ENCODE measurements at regions not wholly inside any gene's neighbourhood (a gene's known extent, or its start where the extent isn't known, plus 50 kb on each side); places are given as distances from the start of the nearest gene placed in this dataset.

DNA sequence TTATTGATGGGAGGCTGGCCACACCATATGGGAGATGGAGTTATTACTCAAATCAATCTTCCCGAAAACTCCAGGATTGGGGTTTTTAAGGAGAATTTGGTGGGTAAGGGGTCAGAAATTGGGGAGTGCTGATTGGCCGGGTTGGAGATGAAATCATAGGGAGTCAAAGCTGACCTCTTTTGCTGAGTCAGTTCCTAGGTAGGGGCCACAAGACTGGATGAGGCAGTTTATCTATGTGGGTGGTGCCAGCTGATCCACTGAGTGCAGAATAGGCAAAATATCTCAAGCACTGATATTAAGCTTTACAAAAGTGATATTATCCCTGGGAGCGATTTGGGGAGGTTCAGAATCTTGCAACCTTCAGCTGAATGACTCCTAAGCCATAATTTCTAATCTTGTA lies 75.7 kb upstream of the CLINT1 start:
- DNase-seq (ENCODE audit: insufficient read length, low spot score): no peak
- FAIRE-seq: no peak
- TF ChIP-seq, protein P1, sequence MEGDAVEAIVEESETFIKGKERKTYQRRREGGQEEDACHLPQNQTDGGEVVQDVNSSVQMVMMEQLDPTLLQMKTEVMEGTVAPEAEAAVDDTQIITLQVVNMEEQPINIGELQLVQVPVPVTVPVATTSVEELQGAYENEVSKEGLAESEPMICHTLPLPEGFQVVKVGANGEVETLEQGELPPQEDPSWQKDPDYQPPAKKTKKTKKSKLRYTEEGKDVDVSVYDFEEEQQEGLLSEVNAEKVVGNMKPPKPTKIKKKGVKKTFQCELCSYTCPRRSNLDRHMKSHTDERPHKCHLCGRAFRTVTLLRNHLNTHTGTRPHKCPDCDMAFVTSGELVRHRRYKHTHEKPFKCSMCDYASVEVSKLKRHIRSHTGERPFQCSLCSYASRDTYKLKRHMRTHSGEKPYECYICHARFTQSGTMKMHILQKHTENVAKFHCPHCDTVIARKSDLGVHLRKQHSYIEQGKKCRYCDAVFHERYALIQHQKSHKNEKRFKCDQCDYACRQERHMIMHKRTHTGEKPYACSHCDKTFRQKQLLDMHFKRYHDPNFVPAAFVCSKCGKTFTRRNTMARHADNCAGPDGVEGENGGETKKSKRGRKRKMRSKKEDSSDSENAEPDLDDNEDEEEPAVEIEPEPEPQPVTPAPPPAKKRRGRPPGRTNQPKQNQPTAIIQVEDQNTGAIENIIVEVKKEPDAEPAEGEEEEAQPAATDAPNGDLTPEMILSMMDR (IDR thresholded peaks at IDR 0.05; ENCODE audit: insufficient read depth, missing control alignments): no peak

- DNase-seq (ENCODE audit: insufficient read length, low spot score) (no peak), FAIRE-seq (no peak)
- TF ChIP-seq, protein P1 (IDR thresholded peaks at IDR 0.05; ENCODE audit: insufficient read depth, missing control alignments): no peak
These were observed 74.1 kb upstream of the CLINT1 start for GRCh38 chr5:157933005-157933404.

- TF ChIP-seq, protein P1 (IDR thresholded peaks at IDR 0.05; ENCODE audit: insufficient read depth, missing control alignments): no peak
- FAIRE-seq (no peak), DNase-seq (ENCODE audit: insufficient read length, low spot score) (no peak)
These were observed 71.8 kb upstream of the CLINT1 start for GRCh38 chr5:157930710-157931109.

GRCh38 chr5:157926977-157927376 lies 68.0 kb upstream of the CLINT1 start:
- DNase-seq (ENCODE audit: insufficient read length, low spot score): no peak
- TF ChIP-seq, protein P1 (IDR thresholded peaks at IDR 0.05; ENCODE audit: insufficient read depth, missing control alignments): no peak
- no peak for FAIRE-seq

- FAIRE-seq (no peak), DNase-seq (ENCODE audit: insufficient read length, low spot score) (no peak)
- TF ChIP-seq, protein P1 (IDR thresholded peaks at IDR 0.05; ENCODE audit: insufficient read depth, missing control alignments): no peak
These were observed 67.1 kb upstream of the CLINT1 start for GRCh38 chr5:157925786-157926671.

DNA sequence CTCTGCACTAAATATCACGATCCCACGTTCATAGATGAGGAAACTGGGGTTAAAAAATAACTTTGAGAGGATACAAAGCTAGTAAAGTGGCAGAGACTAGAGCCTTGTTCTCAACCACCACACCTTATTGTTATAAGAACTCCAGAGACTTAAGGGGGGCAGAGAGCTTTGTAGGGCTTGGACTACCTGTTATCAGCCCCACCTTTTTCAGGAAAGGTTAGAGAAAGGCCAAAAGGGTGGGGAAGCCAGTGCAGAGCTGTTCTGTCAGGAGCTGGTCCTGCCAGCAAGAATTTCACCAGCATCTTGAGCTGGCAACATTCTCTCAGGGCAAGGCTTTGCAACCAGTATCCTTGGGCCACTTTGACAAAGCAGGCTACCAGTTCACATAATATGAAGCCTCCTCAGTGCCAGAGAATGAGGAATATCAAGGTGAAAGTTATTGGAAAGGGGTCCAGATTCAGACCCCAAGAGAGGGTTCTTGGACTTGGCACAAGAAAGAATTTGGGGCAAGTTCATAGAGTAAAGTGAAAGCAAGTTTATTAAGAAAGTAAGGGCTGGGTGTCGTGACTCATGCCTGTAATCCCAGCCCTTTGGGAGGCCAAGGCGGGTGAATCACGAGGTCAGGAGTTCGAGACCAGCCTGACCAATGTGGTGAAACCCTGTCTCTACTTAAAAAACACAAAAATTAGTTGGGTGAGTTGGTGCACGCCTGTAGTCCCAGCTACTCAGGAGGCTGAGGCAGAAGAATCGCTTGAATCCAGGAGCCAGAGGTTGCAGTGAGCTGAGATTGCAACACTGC lies 66.2 kb upstream of the CLINT1 start:
- DNase-seq (ENCODE audit: insufficient read length, low spot score): no peak
- TF ChIP-seq, protein P1 (IDR thresholded peaks at IDR 0.05; ENCODE audit: insufficient read depth, missing control alignments): no peak
- FAIRE-seq: no peak

Measured in D721Med (cell line).